Panc1 (cell line): ENCODE measurements at regions not wholly inside any gene's neighbourhood (a gene's known extent, or its start where the extent isn't known, plus 50 kb on each side); places are given as distances from the start of the nearest gene placed in this dataset.

Source experiments
- ATAC-seq: fragments of 200-7000 bp; cut with Tn5 transposase; 2 replicates; pipeline ENCODE4 v1.9.1; 2020; ENCODE audit warnings: mild to moderate bottlenecking, moderate library complexity
- BruUV-seq: library from RNA; stranded (reverse); fragments of 400-500 nt; replicated peaks from 2 replicates; lab custom pipeline; 2021; lab: Mats Ljungman, UMichigan
- CTCF ChIA-PET: fragments of 300-600 bp; sonication (Branson Sonifier 250); formaldehyde crosslinking; loops from one replicate; lab custom pipeline; 2022; ENCODE audit warnings: antibody characterized with exemption; lab: Charles Lee
- POLR2A ChIA-PET: fragments of 300-600 bp; sonication (Branson Sonifier 250); formaldehyde crosslinking; loops from one replicate; lab custom pipeline; 2022; ENCODE audit warnings: antibody characterized with exemption; lab: Charles Lee
- DNase-seq: peaks from one replicate; pipeline ENCODE4 v3.0.0-alpha.2; 2010; ENCODE audit warnings: low read depth, low spot score
- H3K27ac ChIP-seq: 2 replicates; pipeline ENCODE4 v1.5.1; 2011; ENCODE audit warnings: mild to moderate bottlenecking, low read length, inconsistent platforms
- H3K27me3 ChIP-seq: fragments of 200-500 bp; sonication (Bioruptor generic); 2 replicates; pipeline ENCODE4 v1.6.0; 2014; ENCODE audit warnings: low read length, inconsistent platforms; ENCODE audit not compliant: control insufficient read depth, insufficient read depth
- H3K36me3 ChIP-seq: fragments of 200-500 bp; sonication (Bioruptor generic); 2 replicates; pipeline ENCODE4 v1.5.1; 2014; ENCODE audit warnings: inconsistent platforms, mild to moderate bottlenecking, low read length, moderate library complexity; ENCODE audit not compliant: control insufficient read depth, insufficient read depth
- H3K4me1 ChIP-seq: 2 replicates; pipeline ENCODE4 v1.5.1; 2011; ENCODE audit warnings: inconsistent platforms, mild to moderate bottlenecking, low read length, moderate library complexity; ENCODE audit not compliant: control insufficient read depth, insufficient read depth
- H3K4me3 ChIP-seq, 2 experiments: 2 replicates each; pipeline ENCODE4 v1.5.1; 2011 to 2012; ENCODE audit warnings: low read depth in 2 of 2, low read length in 2 of 2, mild to moderate bottlenecking in 2 of 2, inconsistent platforms in 1 of 2, moderate library complexity in 1 of 2
- H3K9me3 ChIP-seq: fragments of 200-500 bp; sonication (Bioruptor generic); 2 replicates; pipeline ENCODE4 v1.5.1; 2014; ENCODE audit warnings: low read depth, mild to moderate bottlenecking, inconsistent platforms, low read length, moderate library complexity; ENCODE audit not compliant: control insufficient read depth, insufficient read depth
- CTCF ChIP-seq: fragments of 450-650 bp; IDR thresholded peaks from 2 replicates; pipeline ENCODE4 v1.5.1; 2017; ENCODE audit warnings: mild to moderate bottlenecking
- POLR2AphosphoS5 ChIP-seq: IDR thresholded peaks from 2 replicates; pipeline ENCODE4 v1.6.1; 2012; ENCODE audit warnings: mild to moderate bottlenecking, low read depth, low read length, moderate library complexity
- REST ChIP-seq, 2 experiments: IDR thresholded peaks; 2 replicates each; pipeline ENCODE4 v1.6.1; 2011 to 2012; ENCODE audit warnings: low read depth in 2 of 2, control low read depth in 1 of 2, low read length in 1 of 2, mild to moderate bottlenecking in 1 of 2, moderate library complexity in 1 of 2; ENCODE audit not compliant: insufficient read depth in 1 of 2
- SIN3A ChIP-seq: IDR thresholded peaks from 2 replicates; pipeline ENCODE4 v1.6.1; 2012; ENCODE audit warnings: low read depth, mild to moderate bottlenecking, low read length, moderate library complexity, borderline replicate concordance; ENCODE audit not compliant: insufficient read depth
- TCF7L2 ChIP-seq: IDR thresholded peaks from 2 replicates; pipeline ENCODE4 v1.6.1; 2011; ENCODE audit warnings: mild to moderate bottlenecking, low read depth, low read length, inconsistent platforms
- in situ Hi-C: cut with HindIII; loops from 2 replicates; pipeline ENCODE4 v1.10.0; 2016; ENCODE audit warnings: low sequenced_read_pairs, low pct_unique_long_range_greater_than_20kb
- intact Hi-C: fragments of 100-400 bp; cut with micrococcal nuclease; formaldehyde crosslinking; loops from one replicate; pipeline ENCODE4 v1.10.0; 2022; ENCODE audit not compliant: unreplicated experiment

GRCh38 chr2:88296247-88296646 is 126.1 kb downstream of the THNSL2 start:
- no peaks in the 10 kb centered on the region for H3K9me3 ChIP-seq
- no peak for TF ChIP-seq SIN3A
- TF ChIP-seq TCF7L2 = no peak
- no peak for TF ChIP-seq POLR2AphosphoS5
- no peak for TF ChIP-seq REST (IDR thresholded peaks at IDR 0.05; ENCODE audit: insufficient read depth in 1 of 2, low read depth in 2 of 2, low read length in 1 of 2)
- TF ChIP-seq CTCF = no peak
- no peaks in the 10 kb centered on the region for H3K4me1 ChIP-seq
- ChIA-PET POLR2A (no interaction called here), CTCF (no interaction called here)
- H3K4me3 ChIP-seq = no peak overlapping the region
- no peaks in the 10 kb centered on the region for H3K36me3 ChIP-seq
- no peak overlapping the region for H3K27ac ChIP-seq
- H3K27me3 ChIP-seq = peaks cover 7% of the 10 kb centered on the region; the same call in 1 of the 2 replicates
- DNase-seq = no peak
- no TSS peak for BruUV-seq
- ATAC-seq = no peak
- in situ Hi-C loops (no loop called here), intact Hi-C loops (no loop called here)

GRCh38 chr2:88283886-88284592 is 113.9 kb downstream of the THNSL2 start:
- DNase-seq (no peak), ATAC-seq (no peak)
- H3K4me3 ChIP-seq = no peak overlapping the region
- TF ChIP-seq CTCF (no peak), REST (IDR thresholded peaks at IDR 0.05; ENCODE audit: insufficient read depth in 1 of 2, low read depth in 2 of 2, low read length in 1 of 2) (no peak), TCF7L2 (no peak), POLR2AphosphoS5 (no peak), SIN3A (no peak)
- H3K36me3 ChIP-seq = no peaks in the 10 kb centered on the region
- BruUV-seq = no TSS peak
- CTCF ChIA-PET = no interaction called here
- H3K27ac ChIP-seq = no peak overlapping the region
- POLR2A ChIA-PET = no interaction called here
- H3K4me1 ChIP-seq = no peaks in the 10 kb centered on the region
- intact Hi-C loops (no loop called here), in situ Hi-C loops (no loop called here)
- no peaks in the 10 kb centered on the region for H3K27me3 ChIP-seq
- H3K9me3 ChIP-seq = no peaks in the 10 kb centered on the region
